Iris pigment epithelial cell (primary cell): ENCODE measurements at regions not wholly inside any gene's neighbourhood (a gene's known extent, or its start where the extent isn't known, plus 50 kb on each side); places are given as distances from the start of the nearest gene placed in this dataset.
A peak's percentile ranks its signal among the peaks of the same experiment; 100 is the strongest.
"Not testable (repeated sequence)": the region's sequence is repeated elsewhere in the genome, so short reads cannot be mapped to it uniquely, and the experiment has no call there.

Experiments
- DNase-seq: peaks from one replicate; pipeline ENCODE4 v3.0.0-alpha.2; 2011; ENCODE audit warnings: low read depth

DNA sequence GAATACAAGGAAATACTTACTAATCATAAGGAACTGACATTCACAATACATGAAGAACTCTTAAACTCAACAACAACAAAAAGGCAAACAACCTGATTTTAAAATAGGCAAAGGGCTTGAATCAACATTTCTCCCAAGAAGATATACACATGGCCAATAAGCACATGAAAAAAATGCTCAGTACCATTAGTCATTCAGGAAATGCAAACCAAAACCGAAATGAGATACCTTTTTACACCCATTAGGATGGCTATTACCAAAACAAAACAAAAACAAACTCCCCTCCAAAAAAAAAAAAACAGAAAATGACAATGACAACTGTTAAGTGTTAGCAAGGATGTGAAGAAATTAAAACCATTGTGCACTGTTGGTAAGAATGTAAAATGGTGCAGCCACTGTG is 104.1 kb upstream of the ZNF462 start:
- DNase-seq = peak; percentile 11

DNA sequence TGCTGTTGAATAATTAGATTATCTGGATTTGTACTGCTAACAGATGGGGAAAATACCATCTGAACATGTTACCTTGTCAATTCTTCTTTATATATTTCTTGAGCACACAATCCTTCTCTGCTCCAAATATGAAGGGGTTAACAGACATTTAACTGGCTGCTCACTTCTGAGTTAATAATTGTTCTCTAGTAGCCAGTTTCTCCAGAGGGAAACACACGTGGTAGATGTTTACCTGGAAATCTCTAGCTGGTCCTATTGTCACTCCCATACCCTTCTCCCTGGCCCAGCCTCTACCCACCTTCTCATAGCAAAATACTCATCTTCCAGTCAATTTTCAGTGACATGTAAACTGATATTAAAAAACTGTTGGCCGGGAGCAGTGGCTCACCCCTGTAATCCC is 101.5 kb upstream of the ZNF462 start:
- no peak for DNase-seq

DNA sequence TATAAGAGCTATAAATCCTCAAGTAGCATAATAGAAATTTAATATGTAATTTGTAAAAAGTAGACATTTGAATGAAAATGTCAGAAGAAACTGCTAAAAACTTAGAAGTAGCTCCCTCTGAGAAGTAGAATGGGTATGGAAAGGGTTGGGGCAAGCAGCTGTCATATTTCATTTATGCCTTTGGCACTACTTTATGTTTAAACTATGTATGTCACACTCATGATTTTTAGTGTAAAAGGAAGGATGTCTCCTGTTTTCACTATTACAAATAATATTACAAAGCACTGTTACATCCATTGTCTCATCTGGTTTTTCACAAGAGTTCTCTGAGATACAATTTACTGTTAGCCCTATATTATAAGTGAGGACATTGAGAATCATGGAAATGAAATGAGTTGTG is 96.3 kb upstream of the ZNF462 start:
- no peak for DNase-seq

DNA sequence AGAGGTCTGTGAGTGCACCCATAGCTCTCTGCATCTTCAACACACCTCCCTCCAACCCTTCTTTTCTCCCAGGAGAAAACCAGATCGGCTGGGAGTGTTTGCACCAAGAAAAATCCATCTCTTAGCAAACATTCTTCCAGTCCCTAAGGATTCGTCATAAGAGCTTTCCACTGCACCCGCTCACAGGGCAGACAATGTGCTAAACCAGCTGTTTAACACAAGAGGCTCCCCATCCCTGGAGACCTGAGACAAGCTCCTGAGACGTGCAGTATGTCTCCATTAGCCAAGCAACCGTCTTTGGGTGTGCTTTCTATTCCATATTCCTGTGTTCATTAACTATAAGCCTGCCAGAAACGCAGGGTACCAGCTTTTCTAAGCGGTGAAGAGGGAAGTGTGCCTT is 93.6 kb upstream of the ZNF462 start:
- DNase-seq = no peak

DNA sequence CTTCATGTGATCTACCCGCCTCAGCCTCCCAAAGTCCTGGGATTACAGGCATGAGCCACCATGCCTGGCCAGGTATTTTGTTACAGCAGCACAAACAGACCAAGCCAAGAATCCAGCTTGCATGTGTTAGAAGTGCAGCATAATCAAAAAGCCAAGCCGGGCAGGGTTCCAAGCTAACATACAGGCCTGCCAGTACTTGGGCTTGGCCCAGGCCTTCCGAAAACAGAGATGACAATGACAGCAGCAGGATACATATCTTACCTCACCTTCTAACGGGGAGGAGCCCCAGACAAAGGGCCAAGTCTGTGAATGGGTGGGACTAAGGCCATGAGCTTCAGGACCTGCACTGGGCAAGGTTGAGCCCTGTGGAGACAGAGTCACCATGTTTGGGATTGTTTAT is 91.4 kb upstream of the ZNF462 start:
- no peak for DNase-seq

DNA sequence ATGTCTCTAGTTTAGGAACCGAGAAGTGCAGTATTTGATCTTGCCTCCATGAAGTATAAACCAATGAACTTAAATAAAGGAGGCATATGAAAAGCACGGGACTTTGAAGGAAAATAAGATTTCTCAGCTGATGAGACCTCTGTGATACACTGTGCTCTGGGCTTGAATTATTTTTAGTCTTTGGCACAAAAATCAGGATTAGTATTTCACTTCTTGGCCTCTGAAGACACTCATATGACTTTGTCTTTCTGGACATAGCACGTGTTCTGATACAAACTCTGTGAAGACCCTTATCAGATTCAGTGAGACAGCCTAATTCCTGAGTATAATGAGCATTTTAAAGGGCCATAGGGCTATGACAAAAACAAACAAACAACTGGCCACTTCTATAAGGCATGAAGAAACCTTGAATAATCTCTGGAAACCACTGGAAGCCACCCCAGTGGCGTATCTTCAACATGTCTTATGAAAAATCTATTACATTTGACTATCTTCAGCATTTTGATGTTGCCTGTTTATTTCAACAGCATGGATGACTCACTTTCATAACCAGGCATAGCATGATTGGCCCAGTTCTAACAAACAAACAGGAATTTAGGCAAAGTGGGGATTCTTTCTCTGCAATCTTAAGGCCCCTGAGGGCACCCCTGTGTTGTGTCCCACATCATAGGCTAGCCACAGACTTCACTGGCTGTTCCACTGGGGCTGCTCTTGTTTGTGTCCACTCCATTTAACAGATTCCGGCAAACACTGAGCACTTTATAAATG is 90.3 kb upstream of the ZNF462 start:
- peak; percentile 53 for DNase-seq

DNA sequence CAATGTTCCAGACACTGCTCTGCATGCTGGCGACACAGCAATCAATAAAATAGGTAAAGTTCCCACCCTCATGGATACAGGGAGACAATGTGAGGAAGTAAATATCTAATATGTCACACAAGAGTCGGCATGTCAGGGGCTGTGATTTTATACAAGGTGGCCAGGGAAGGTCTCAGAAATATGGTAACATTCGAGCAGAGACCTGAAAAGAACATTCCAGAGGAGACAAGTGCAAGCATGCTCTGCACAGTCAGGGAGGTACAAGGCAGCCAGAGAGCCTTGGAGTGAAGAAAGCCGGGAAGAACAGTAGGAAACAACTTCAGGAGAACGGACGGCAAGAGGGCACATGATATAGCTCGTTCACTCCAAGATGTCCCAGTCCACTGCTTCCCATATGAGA is 89.2 kb upstream of the ZNF462 start:
- DNase-seq = no peak

DNA sequence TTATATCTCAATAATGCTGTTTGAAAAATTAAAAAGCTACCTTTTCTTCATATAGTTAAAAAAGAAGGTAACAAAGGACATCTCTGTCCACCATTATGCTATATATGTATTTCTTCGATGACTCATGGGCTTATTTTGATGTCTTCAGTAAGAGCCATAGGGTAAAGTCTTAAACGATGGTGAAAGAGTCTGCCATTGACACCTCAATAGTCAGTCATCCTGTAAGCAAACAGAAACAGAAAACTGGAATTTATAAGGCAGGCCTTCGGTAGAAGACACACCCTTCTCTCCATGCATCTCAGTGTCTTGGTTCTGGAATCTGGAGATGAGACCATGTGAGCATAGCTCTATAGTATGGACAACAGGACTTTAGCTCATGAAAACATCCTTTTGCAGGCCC is 87.0 kb upstream of the ZNF462 start:
- no peak for DNase-seq

DNA sequence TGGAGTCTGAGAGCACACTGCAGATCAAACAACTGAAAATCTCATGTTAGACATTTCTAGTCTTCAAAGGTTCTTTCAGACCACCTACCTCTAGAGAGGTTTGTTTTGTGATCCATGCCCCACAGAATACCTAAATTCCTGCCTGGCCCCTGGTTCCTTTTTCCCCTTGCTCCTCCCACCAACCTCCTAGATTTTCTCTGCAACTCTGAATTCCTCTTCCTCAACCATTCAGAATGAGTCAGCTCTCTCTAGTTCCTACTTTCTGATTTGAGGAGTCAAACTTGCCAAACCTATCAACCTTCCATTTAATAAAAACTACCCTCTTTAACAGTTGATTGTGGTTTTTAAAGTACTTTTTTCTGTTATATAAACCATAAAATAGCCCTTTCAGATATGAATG is 83.2 kb upstream of the ZNF462 start:
- no peak for DNase-seq

DNA sequence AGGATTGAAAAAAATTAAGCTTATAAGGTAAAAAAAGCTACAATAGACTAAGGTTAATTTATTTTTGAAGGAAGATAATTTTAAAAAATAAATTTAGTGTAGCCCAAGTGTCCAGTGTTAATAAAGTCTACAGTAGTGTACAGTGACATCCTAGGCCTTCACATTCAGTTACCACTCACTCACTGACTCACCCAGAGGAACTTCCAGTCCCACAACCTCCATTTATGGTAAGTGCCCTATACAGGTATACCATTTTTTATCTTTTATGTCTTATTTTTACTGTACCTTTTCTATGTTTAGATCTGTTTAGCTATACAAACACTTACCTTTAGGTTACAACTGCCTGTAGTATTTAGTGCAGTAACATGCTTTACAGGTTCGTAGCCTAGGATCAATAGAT is 79.8 kb upstream of the ZNF462 start:
- DNase-seq = no peak

DNA sequence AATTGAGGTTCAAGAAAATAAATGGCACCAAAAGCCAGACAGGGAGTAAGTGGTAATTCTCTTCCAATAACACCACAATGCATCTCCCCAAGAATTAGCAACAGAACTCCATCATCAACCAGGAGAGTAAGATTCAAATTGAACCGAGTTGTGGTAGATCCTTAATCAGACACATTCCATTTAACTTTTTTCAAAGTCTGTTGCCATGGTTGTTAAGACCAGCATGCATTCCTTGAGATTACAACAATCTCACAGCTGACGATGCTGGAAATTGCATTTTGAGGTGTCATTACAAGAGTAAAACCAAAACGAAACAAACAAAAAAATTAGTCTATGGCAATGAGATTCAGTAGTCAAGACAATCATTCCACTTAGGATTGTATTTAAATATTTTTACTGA is 78.9 kb upstream of the ZNF462 start:
- DNase-seq = peak; percentile 88

DNA sequence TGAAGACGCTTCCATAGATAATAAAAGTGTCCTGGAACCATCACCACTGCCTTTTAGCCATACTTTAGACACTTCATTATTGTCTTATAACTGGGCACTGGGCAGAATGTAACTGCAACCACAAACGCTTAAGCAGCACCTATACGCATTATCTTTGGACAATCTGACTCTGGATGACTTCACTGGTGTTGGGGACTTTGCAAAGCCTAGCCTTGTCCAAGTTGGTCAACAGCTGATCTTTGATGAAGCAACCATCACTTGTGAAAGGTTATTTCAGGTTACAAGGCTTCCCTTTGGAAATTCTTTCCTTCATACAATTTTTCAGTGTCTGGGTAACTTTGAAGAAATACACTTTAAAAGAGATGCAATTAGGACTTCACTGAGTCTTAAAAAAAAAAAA is 77.8 kb upstream of the ZNF462 start:
- no peak for DNase-seq

DNA sequence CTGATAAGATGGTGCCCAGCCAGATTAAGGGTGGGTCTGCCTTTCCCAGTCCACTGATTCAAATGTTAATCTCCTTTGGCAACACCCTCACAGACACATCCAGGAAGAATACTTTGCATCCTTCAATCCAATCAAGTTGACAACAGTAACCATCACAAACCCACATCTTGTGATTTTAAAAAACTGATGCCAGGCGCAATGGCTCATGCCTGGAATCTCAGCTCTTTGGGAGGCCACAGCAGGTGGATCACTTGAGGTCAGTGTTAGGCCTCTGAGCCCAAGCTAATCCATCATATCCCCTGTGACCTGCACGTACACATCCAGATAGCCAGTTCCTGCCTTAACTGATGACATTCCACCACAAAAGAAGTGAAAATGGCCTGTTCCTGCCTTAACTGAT is 74.9 kb upstream of the ZNF462 start:
- DNase-seq = not testable (repeated sequence)

DNA sequence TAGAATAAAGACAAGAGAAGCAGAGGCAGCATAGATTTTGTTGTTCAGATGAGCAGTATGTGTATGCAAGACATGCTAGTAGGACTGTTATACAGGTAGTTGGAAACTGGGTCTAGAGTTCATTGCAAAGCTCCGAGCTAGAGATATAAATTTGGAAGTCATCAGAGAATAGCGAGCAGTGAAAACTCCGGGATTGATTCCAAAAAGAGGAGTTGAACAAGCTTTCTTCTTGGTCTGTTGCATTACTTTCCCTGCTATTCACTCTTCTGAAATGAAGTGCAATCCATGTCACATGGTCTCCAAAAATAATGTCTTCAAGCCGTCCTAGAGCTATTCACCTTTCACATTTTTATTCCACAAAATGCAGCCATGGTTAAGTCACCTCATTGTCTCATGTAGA is 67.9 kb upstream of the ZNF462 start:
- no peak for DNase-seq

DNA sequence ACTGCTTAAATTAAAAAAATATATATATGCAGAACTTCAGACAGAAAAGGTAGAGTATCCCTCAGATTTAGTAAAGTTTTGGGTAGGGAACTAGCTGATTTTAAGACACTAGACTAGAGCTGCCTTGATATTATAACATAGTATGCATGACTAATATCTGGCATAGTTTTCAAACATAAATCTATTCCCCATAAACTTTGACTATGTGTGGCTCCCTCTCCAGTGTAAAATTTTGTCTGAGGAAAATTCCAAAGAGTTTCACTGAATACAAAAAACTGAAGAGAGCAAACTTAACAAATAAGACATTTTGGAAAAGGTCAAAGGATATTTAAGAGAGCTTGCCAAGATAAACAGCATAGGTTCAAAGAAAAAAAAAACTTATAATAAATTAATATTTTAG is 66.2 kb upstream of the ZNF462 start:
- DNase-seq = no peak

DNA sequence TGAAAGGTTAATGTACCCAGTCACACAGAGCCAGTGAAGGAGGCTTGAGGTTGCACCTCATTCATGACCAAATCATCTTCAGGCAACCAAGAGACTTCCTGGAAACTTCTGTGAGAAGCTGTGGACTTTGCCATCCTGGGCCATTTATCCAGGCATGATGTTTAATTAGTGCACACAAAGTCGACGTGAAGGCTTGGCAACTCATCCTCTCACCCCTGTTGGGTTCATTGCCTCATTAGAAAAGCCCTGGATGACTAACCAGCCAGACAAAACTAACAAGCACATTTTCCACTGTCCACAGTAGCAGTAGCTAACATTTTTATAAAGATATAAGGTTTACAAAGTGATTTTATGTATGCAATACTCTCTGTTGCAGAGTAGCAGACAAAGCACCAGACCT is 65.7 kb upstream of the ZNF462 start:
- peak; percentile 58 for DNase-seq

DNA sequence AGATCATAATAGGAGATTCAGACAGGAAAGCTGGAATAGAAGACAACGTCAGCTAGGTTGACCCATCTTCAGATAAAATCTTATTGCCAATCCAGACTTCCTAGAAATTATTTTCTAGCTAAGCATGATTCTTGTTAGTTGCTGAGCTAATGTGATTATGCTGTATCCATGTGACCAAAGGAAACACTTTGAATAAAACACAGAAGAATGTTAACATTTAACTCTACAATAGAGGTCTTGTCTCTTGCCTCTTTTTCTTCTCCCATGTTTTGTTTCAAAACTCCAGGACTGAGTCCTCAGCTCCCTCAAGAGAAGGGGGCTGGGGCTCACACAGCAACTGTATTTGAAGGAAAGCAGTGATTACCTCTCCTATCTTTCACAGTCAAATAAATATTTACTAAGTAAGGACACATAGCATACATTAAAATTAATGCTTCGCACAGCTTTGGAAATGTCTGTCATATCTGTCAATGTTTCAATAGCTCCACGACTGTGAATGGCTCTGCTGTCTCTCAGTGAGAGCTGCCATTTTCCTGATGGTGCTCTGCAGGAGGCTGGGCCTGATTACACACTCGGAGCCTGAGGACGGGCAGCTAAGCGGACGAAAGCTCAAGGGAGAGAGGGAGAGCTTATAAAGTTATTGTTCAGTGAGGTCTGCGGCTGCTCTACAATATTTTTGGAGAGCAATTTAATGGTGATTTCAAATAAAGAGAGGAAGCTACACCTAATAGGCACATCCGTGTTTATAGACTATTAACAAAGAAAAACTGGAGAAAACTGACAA is 64.8 kb upstream of the ZNF462 start:
- DNase-seq = no peak

DNA sequence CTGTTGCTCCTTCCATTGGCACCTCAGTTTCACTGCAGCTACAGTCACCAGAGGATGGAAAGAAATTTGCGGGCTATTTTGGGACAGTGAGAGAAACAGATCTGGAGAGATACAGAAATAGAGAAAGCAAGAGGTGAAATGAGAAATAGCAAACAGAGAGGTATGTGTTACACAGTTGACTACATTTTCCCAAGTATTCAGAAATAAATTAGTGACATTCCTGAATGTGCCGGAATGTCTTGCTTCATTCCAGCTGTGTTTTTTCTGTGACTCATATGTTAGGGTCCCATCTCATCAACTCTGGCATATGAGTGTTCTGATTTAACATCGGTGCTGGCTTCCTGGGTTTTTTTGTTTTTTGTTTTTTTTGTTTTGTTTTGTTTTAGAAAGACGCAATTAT is 63.8 kb upstream of the ZNF462 start:
- DNase-seq = peak; percentile 91

DNA sequence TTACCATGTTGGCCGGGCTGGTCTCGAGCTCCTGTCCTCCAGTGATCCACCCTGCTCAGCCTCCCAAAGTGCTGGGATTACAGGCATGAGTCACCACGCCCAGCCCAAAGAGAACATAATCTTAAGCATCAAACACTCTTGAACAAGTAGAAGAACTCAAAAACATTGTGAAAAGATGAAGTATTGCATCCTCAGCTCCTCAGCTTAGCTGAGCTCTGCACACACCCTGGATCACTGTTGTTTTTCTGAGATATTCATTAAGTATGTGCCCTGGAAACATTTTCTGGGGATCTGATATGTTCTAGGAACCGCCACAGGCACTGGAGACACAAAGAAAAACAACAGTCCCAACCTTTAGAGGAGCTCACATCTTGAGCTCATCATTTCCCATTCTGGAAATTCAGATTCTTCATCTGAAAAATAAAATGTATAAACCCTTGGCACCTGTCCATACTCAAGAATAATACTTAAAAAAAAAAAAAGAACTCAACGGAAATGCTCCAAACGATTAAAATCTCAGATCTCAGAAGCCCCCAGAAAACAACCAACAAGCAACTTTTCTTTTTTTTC is 62.2 kb upstream of the ZNF462 start:
- DNase-seq = peak; percentile 54

DNA sequence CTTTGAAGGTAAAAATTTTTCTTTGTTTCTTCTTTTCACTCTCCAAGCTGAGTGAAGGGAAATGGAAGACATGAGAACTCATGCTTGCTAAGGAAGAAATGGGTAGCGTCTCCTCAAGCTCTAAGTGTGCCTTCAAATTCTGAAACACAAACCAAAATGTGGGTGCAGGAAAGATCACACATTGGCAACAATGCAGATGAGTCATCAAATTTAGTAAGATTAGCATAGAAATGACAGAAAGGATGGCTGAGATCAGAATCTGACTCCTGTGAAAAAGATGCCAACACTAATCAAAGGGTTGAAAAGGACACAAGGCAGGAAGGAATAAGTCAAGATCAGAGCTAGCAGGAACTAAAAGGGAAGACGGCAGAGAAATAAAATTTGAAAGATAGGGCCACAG is 61.1 kb upstream of the ZNF462 start:
- no peak for DNase-seq
